H1 (cell line): ENCODE measurements at regions not wholly inside any gene's neighbourhood (a gene's known extent, or its start where the extent isn't known, plus 50 kb on each side); places are given as distances from the start of the nearest gene placed in this dataset.

Experiments used
- CTCF ChIA-PET: fragments of 300-600 bp; sonication (Branson Sonifier 250); formaldehyde crosslinking; loops from one replicate; lab custom pipeline; 2021; ENCODE audit not compliant: partially characterized antibody; lab: Charles Lee
- POLR2A ChIA-PET: fragments of 300-600 bp; sonication (Branson Sonifier 250); formaldehyde crosslinking; loops from one replicate; lab custom pipeline; 2021; ENCODE audit warnings: inconsistent platforms; ENCODE audit not compliant: partially characterized antibody; lab: Charles Lee
- DNase-seq, 2 experiments: peaks; one replicate each; pipeline versions ENCODE4 v3.0.0 to v3.0.0-alpha.2; 2010 to 2022; ENCODE audit warnings: low spot score in 2 of 2, low read depth in 1 of 2, mixed read lengths in 1 of 2
- FAIRE-seq: peaks from 2 replicates; lab custom pipeline; 2011; peaks lifted over from hg19 to GRCh38; lab: Jason Lieb, UNC
- H2AFZ ChIP-seq: 2 replicates; pipeline ENCODE4 v1.8.1; 2012; ENCODE audit warnings: low read length, inconsistent platforms
- H2AK5ac ChIP-seq: 2 replicates; pipeline ENCODE4 v1.6.1; 2013; ENCODE audit warnings: low read depth, low read length
- H2BK120ac ChIP-seq: replicated peaks from 2 replicates; pipeline ENCODE3; 2013; ENCODE audit warnings: low read depth, low read length, inconsistent platforms
- H2BK12ac ChIP-seq: 2 replicates; pipeline ENCODE4 v1.6.1; 2013; ENCODE audit warnings: low read depth, low read length
- H2BK15ac ChIP-seq: 2 replicates; pipeline ENCODE4 v1.6.1; 2013; ENCODE audit warnings: low read length
- H2BK20ac ChIP-seq: 2 replicates; pipeline ENCODE4 v1.6.1; 2013; ENCODE audit warnings: low read length
- H2BK5ac ChIP-seq: 2 replicates; pipeline ENCODE4 v1.6.1; 2013; ENCODE audit warnings: low read depth, low read length
- H3K14ac ChIP-seq: 2 replicates; pipeline ENCODE4 v1.6.1; 2013; ENCODE audit warnings: inconsistent platforms; ENCODE audit not compliant: insufficient read length
- H3K18ac ChIP-seq: 2 replicates; pipeline ENCODE4 v1.6.1; 2013; ENCODE audit warnings: low read length; ENCODE audit errors: extremely low read depth
- H3K23ac ChIP-seq: 2 replicates; pipeline ENCODE4 v1.6.1; 2013; ENCODE audit warnings: inconsistent platforms; ENCODE audit not compliant: insufficient read length
- H3K23me2 ChIP-seq: 2 replicates; pipeline ENCODE4 v1.6.1; 2013; ENCODE audit warnings: low read depth, low read length
- H3K27ac ChIP-seq: 2 replicates; pipeline ENCODE4 v1.6.1; 2011; ENCODE audit warnings: low read depth, low read length, inconsistent platforms
- H3K27me3 ChIP-seq, 4 experiments: replicated peaks in 1 of 4; 1 replicate in 1 of 4; 2 replicates in 3 of 4; pipeline versions ENCODE4 v1.6.1 to v1.8.1; 2011 to 2013; ENCODE audit warnings: low read length in 3 of 4, mild to moderate bottlenecking in 3 of 4, inconsistent platforms in 2 of 4, mixed read lengths in 2 of 4, moderate library complexity in 1 of 4; ENCODE audit not compliant: control insufficient read depth in 3 of 4, insufficient read depth in 3 of 4; ENCODE audit errors: extremely low read depth in 1 of 4
- H3K36me3 ChIP-seq, 4 experiments: 2 replicates each; pipeline versions ENCODE4 v1.6.1 to v1.8.1; 2011 to 2013; ENCODE audit warnings: mild to moderate bottlenecking in 4 of 4, low read length in 3 of 4, moderate library complexity in 2 of 4, control low read depth in 1 of 4, inconsistent platforms in 1 of 4; ENCODE audit not compliant: insufficient read depth in 4 of 4, control insufficient read depth in 2 of 4
- H3K4ac ChIP-seq: replicated peaks from 2 replicates; pipeline ENCODE3; 2013; ENCODE audit warnings: low read length, low read depth, mixed read lengths, inconsistent platforms; ENCODE audit not compliant: insufficient read length
- H3K4me1 ChIP-seq, 4 experiments: replicated peaks in 1 of 4; 1 replicate in 1 of 4; 2 replicates in 3 of 4; pipeline versions ENCODE4 v1.6.1 to v1.8.1; 2011 to 2013; ENCODE audit warnings: low read length in 3 of 4, inconsistent platforms in 2 of 4, mixed read lengths in 1 of 4; ENCODE audit not compliant: insufficient read depth in 4 of 4, control insufficient read depth in 3 of 4
- H3K4me2 ChIP-seq, 2 experiments: 2 replicates each; pipeline versions ENCODE4 v1.6.1 to v1.8.1; 2011 to 2013; ENCODE audit warnings: low read depth in 2 of 2, low read length in 2 of 2, control low read depth in 1 of 2, inconsistent platforms in 1 of 2, mild to moderate bottlenecking in 1 of 2; ENCODE audit not compliant: insufficient read depth in 1 of 2
- H3K4me3 ChIP-seq, 4 experiments: fragments of 200-600, 300-600 bp in 1 of 4; sonication (generic), shearing (Covaris generic), sonication (Bioruptor Twin) in 1 of 4; 2 replicates each; pipeline versions ENCODE4 v1.5.1 to v1.8.1; 2011 to 2016; ENCODE audit warnings: low read length in 4 of 4, low read depth in 3 of 4, control low read depth in 2 of 4, inconsistent platforms in 2 of 4, mild to moderate bottlenecking in 2 of 4, mixed read lengths in 1 of 4, moderate library complexity in 1 of 4; ENCODE audit not compliant: insufficient read depth in 2 of 4; ENCODE audit errors: extremely low read depth in 1 of 4
- H3K56ac ChIP-seq: replicated peaks from 2 replicates; pipeline ENCODE3; 2013; ENCODE audit warnings: low read depth, mild to moderate bottlenecking, mixed read lengths, low read length, inconsistent platforms; ENCODE audit not compliant: insufficient read length
- H3K79me1 ChIP-seq: 2 replicates; pipeline ENCODE4 v1.6.1; 2013; ENCODE audit warnings: low read depth, low read length, control low read depth
- H3K79me2 ChIP-seq, 2 experiments: 2 replicates each; pipeline versions ENCODE4 v1.6.1 to v1.8.1; 2012 to 2013; ENCODE audit warnings: low read length in 2 of 2, mild to moderate bottlenecking in 2 of 2, inconsistent platforms in 1 of 2; ENCODE audit not compliant: insufficient read depth in 2 of 2, control insufficient read depth in 1 of 2
- H3K9ac ChIP-seq, 4 experiments: replicated peaks in 1 of 4; 1 replicate in 1 of 4; 2 replicates in 3 of 4; pipeline versions ENCODE4 v1.6.1 to v1.8.1; 2011 to 2013; ENCODE audit warnings: low read depth in 3 of 4, low read length in 3 of 4, control low read depth in 2 of 4, mild to moderate bottlenecking in 2 of 4, moderate library complexity in 2 of 4, inconsistent platforms in 1 of 4; ENCODE audit errors: extremely low read depth in 1 of 4
- H3K9me3 ChIP-seq, 2 experiments: 2 replicates each; pipeline versions ENCODE4 v1.6.1 to v1.8.1; 2012 to 2013; ENCODE audit warnings: mild to moderate bottlenecking in 2 of 2, moderate library complexity in 2 of 2, control low read depth in 1 of 2, inconsistent platforms in 1 of 2, low read depth in 1 of 2, low read length in 1 of 2, mixed read lengths in 1 of 2; ENCODE audit not compliant: insufficient read depth in 2 of 2
- H4K20me1 ChIP-seq, 2 experiments: replicated peaks in 1 of 2; 2 replicates each; pipeline versions ENCODE3 to v1.8.1; 2011 to 2013; ENCODE audit warnings: inconsistent platforms in 2 of 2, low read length in 2 of 2, mild to moderate bottlenecking in 1 of 2; ENCODE audit not compliant: insufficient read depth in 2 of 2, control insufficient read depth in 1 of 2
- H4K5ac ChIP-seq: 2 replicates; pipeline ENCODE4 v1.6.1; 2013; ENCODE audit warnings: low read length, low read depth, mixed read lengths, inconsistent platforms; ENCODE audit not compliant: insufficient read length
- H4K8ac ChIP-seq: 2 replicates; pipeline ENCODE4 v1.8.0; 2013; ENCODE audit warnings: mild to moderate bottlenecking, moderate library complexity, low read length, inconsistent platforms; ENCODE audit not compliant: insufficient read depth; ENCODE audit errors: extremely low read depth
- H4K91ac ChIP-seq: replicated peaks from 2 replicates; pipeline ENCODE3; 2013; ENCODE audit warnings: low read length, mixed read lengths, inconsistent platforms; ENCODE audit not compliant: insufficient read length
- ATF3 ChIP-seq: IDR thresholded peaks from 2 replicates; pipeline ENCODE4 v1.6.1; 2011; ENCODE audit warnings: low read depth, mild to moderate bottlenecking, low read length; ENCODE audit not compliant: insufficient read depth
- CHD2 ChIP-seq: IDR thresholded peaks from 2 replicates; pipeline ENCODE4 v1.6.1; 2012; ENCODE audit warnings: low read length, improper control_type of control experiment
- CREB1 ChIP-seq: IDR thresholded peaks from 2 replicates; pipeline ENCODE4 v1.6.1; 2012; ENCODE audit warnings: inconsistent platforms
- EGR1 ChIP-seq: IDR thresholded peaks from 2 replicates; pipeline ENCODE4 v1.6.1; 2011; ENCODE audit warnings: low read depth, low read length, borderline replicate concordance
- FOSL1 ChIP-seq: IDR thresholded peaks from 2 replicates; pipeline ENCODE4 v1.6.1; 2011; ENCODE audit warnings: mild to moderate bottlenecking, low read depth, low read length, moderate library complexity; ENCODE audit not compliant: insufficient read depth
- HDAC6 ChIP-seq: IDR thresholded peaks from one replicate; pipeline ENCODE4 v1.7.1; 2012; ENCODE audit warnings: low read depth, mild to moderate bottlenecking, inconsistent platforms, low read length, moderate library complexity
- JUND ChIP-seq: IDR thresholded peaks from 2 replicates; pipeline ENCODE4 v1.6.1; 2011; ENCODE audit warnings: mild to moderate bottlenecking, improper control_type of control experiment, low read length
- KDM1A ChIP-seq: fragments of 200-600, 300-600 bp; sonication (generic); IDR thresholded peaks from 2 replicates; pipeline ENCODE4 v1.7.1; 2016; ENCODE audit warnings: mild to moderate bottlenecking, low read length, borderline replicate concordance
- PHF8 ChIP-seq: fragments of 200-600 bp; sonication (generic); conservative IDR thresholded peaks from 2 replicates; pipeline ENCODE4 v1.7.1; 2012; ENCODE audit warnings: low read depth, mild to moderate bottlenecking, inconsistent platforms, low read length, moderate library complexity
- POU5F1 ChIP-seq: IDR thresholded peaks from 2 replicates; pipeline ENCODE4 v1.6.1; 2011; ENCODE audit warnings: low read depth, mild to moderate bottlenecking, low read length, moderate library complexity
- RAD21 ChIP-seq, 2 experiments: IDR thresholded peaks in 1 of 2; conservative IDR thresholded peaks in 1 of 2; 2 replicates each; pipeline ENCODE4 v1.6.1; 2011; ENCODE audit warnings: low read depth in 2 of 2, low read length in 2 of 2, improper control_type of control experiment in 1 of 2, inconsistent platforms in 1 of 2, mild to moderate bottlenecking in 1 of 2, moderate library complexity in 1 of 2
- RBBP5 ChIP-seq: IDR thresholded peaks from 2 replicates; pipeline ENCODE4 v1.7.1; 2012; ENCODE audit warnings: low read depth, mild to moderate bottlenecking, inconsistent platforms, low read length, moderate library complexity, borderline replicate concordance
- WGBS, 2 experiments: shearing (Covaris generic) in 1 of 2; methylation state at CpG; one replicate each; pipeline versions ENCODE4 v1.1.6 to v1.1.7; 2013 to 2015; ENCODE audit warnings: low lambda C conversion rate in 2 of 2, mixed read lengths in 2 of 2, inconsistent platforms in 1 of 2, low coverage in 1 of 2, missing lambda C conversion rate in 1 of 2; ENCODE audit not compliant: insufficient replicate concordance in 2 of 2, insufficient coverage in 1 of 2, insufficient read length in 1 of 2; ENCODE audit errors: extremely low coverage in 1 of 2, missing lambda C conversion rate in 1 of 2; 5-methylcytosine and 5-hydroxymethylcytosine counted together
- TF ChIP-seq, protein P1 (sequence below): IDR thresholded peaks from 2 replicates; pipeline ENCODE4 v1.6.1; 2011; ENCODE audit warnings: low read length, improper control_type of control experiment

GRCh38 chr15:91789136-91789535 lies 64.4 kb upstream of the SLCO3A1 start:
- Histone ChIP-seq H3K4ac (no peak overlapping the region), H2BK15ac (no peak overlapping the region), H2AFZ (no peak overlapping the region), H3K56ac (no peak overlapping the region), H3K27ac (no peak overlapping the region), H4K20me1 (no peaks in the 10 kb centered on the region), H3K14ac (no peak overlapping the region), H2BK5ac (no peak overlapping the region), H3K9ac (no peak overlapping the region), H3K9me3 (no peaks in the 10 kb centered on the region), H2BK120ac (no peak overlapping the region), H2AK5ac (no peak overlapping the region), H2BK20ac (no peak overlapping the region), H3K23me2 (no peaks in the 10 kb centered on the region), H3K27me3 (no peaks in the 10 kb centered on the region), H3K4me3 (no peak overlapping the region), H4K5ac (no peak overlapping the region), H2BK12ac (no peak overlapping the region), H4K91ac (no peak overlapping the region), H3K79me1 (no peaks in the 10 kb centered on the region), H3K4me1 (no peaks in the 10 kb centered on the region), H4K8ac (no peak overlapping the region), H3K4me2 (no peak overlapping the region), H3K23ac (no peak overlapping the region), H3K79me2 (no peaks in the 10 kb centered on the region), H3K18ac (no peak overlapping the region), H3K36me3 (no peaks in the 10 kb centered on the region)
- ChIA-PET POLR2A (no interaction called here), CTCF (no interaction called here)
- WGBS, 2 experiments, result 85% methylated on average over 5 of the region's 5 CpGs; no CpG with 5 or more reads in 1 of the 2 experiments
- FAIRE-seq, result no peak
- DNase-seq, result no peak
- TF ChIP-seq, protein P1, sequence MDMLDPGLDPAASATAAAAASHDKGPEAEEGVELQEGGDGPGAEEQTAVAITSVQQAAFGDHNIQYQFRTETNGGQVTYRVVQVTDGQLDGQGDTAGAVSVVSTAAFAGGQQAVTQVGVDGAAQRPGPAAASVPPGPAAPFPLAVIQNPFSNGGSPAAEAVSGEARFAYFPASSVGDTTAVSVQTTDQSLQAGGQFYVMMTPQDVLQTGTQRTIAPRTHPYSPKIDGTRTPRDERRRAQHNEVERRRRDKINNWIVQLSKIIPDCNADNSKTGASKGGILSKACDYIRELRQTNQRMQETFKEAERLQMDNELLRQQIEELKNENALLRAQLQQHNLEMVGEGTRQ, result no peak
- no peak for TF ChIP-seq CREB1
- TF ChIP-seq ATF3, result no peak
- no peak for TF ChIP-seq RAD21 (IDR thresholded peaks at IDR 0.05 in 1 of 2, conservative IDR thresholded peaks at IDR 0.05 in 1 of 2; ENCODE audit: low read depth in 2 of 2, low read length in 2 of 2)
- no peak for TF ChIP-seq POU5F1
- TF ChIP-seq RBBP5, result no peak
- no peak for TF ChIP-seq HDAC6
- no peak for TF ChIP-seq PHF8
- no peak for TF ChIP-seq JUND
- TF ChIP-seq CHD2, result no peak
- TF ChIP-seq EGR1, result no peak
- no peak for TF ChIP-seq KDM1A
- TF ChIP-seq FOSL1, result no peak
